Thyroid gland (tissue), 4 donors: ENCODE measurements at regions not wholly inside any gene's neighbourhood (a gene's known extent, or its start where the extent isn't known, plus 50 kb on each side); places are given as distances from the start of the nearest gene placed in this dataset.

Source experiments
- CTCF ChIP-seq, 6 experiments: fragments of 200-600 bp in 3 of 6; fragments of 450-650 bp in 3 of 6; sonication (generic) in 3 of 6; IDR thresholded peaks; one replicate each; pipeline ENCODE4 v1.5.1; 2016 to 2019; ENCODE audit warnings: antibody characterized with exemption in 6 of 6, mild to moderate bottlenecking in 2 of 6, inconsistent platforms in 1 of 6, moderate library complexity in 1 of 6
- POLR2A ChIP-seq, 2 donors: fragments of 450-650 bp; IDR thresholded peaks; one replicate each; pipeline ENCODE4 v1.6.1; 2017; ENCODE audit warnings: antibody characterized with exemption in 2 of 2, mild to moderate bottlenecking in 2 of 2, moderate library complexity in 1 of 2

DNA sequence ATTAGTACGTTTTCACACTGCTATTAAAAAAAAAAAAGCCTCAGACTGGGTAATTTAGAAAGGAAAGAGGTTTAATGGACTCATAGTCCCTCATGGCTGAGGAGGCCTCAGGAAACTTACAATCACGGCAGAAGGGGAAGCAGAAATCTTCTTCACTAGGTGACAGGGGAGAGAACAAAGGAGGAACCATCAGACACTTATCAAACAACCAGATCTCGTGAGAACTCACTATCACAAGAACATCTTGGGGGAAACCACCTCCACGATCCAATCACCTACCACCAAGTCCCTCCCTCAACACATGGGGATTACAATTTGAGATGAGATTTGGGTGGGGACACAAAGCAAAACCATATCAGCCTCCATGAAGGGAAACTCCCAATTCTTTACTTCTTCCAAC is 85.2 kb upstream of the MAFB start:
- TF ChIP-seq CTCF (IDR thresholded peaks at IDR 0.05) (no peak), POLR2A (IDR thresholded peaks at IDR 0.05) (no peak)
